ENCODE measurements at regions not wholly inside any gene's neighbourhood (a gene's known extent, or its start where the extent isn't known, plus 50 kb on each side); places are given as distances from the start of the nearest gene placed in this dataset.

DNA sequence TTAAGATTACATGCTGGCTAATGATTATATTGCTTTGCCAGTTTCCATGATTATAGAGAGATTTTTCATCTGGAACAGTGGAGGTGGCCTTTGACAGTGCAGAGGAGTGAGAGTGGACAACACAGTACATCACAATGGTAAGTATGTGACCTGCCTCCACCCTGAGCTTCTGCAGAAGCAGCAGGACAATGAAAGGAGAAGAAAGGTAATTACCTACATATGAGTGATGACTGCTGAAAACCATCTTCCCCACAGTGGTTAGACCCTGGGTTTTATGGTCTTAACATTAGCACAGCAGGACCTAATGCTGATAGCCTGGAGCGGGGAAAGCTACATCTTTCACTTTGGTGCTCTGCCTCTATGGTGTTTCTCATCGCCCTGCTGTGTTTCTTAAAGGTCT lies 454.7 kb upstream of the DDI1 start:
- TF ChIP-seq, protein P1, sequence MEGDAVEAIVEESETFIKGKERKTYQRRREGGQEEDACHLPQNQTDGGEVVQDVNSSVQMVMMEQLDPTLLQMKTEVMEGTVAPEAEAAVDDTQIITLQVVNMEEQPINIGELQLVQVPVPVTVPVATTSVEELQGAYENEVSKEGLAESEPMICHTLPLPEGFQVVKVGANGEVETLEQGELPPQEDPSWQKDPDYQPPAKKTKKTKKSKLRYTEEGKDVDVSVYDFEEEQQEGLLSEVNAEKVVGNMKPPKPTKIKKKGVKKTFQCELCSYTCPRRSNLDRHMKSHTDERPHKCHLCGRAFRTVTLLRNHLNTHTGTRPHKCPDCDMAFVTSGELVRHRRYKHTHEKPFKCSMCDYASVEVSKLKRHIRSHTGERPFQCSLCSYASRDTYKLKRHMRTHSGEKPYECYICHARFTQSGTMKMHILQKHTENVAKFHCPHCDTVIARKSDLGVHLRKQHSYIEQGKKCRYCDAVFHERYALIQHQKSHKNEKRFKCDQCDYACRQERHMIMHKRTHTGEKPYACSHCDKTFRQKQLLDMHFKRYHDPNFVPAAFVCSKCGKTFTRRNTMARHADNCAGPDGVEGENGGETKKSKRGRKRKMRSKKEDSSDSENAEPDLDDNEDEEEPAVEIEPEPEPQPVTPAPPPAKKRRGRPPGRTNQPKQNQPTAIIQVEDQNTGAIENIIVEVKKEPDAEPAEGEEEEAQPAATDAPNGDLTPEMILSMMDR (IDR thresholded peaks at IDR 0.05; ENCODE audit: poor library complexity, severe bottlenecking) = no peak
- TF ChIP-seq POLR2AphosphoS5 (IDR thresholded peaks at IDR 0.05) (no peak), MXI1 (conservative IDR thresholded peaks at IDR 0.05; ENCODE audit: poor library complexity, severe bottlenecking) (no peak), RAD21 (conservative IDR thresholded peaks at IDR 0.05) (no peak), EZH2 (IDR thresholded peaks at IDR 0.05; ENCODE audit: borderline replicate concordance, insufficient read depth, low read length, poor library complexity, severe bottlenecking) (no peak), TAF1 (IDR thresholded peaks at IDR 0.05; ENCODE audit: low read depth) (no peak), EP300 (conservative IDR thresholded peaks at IDR 0.05; ENCODE audit: poor library complexity, severe bottlenecking) (no peak)
- TF ChIP-seq, protein P2, sequence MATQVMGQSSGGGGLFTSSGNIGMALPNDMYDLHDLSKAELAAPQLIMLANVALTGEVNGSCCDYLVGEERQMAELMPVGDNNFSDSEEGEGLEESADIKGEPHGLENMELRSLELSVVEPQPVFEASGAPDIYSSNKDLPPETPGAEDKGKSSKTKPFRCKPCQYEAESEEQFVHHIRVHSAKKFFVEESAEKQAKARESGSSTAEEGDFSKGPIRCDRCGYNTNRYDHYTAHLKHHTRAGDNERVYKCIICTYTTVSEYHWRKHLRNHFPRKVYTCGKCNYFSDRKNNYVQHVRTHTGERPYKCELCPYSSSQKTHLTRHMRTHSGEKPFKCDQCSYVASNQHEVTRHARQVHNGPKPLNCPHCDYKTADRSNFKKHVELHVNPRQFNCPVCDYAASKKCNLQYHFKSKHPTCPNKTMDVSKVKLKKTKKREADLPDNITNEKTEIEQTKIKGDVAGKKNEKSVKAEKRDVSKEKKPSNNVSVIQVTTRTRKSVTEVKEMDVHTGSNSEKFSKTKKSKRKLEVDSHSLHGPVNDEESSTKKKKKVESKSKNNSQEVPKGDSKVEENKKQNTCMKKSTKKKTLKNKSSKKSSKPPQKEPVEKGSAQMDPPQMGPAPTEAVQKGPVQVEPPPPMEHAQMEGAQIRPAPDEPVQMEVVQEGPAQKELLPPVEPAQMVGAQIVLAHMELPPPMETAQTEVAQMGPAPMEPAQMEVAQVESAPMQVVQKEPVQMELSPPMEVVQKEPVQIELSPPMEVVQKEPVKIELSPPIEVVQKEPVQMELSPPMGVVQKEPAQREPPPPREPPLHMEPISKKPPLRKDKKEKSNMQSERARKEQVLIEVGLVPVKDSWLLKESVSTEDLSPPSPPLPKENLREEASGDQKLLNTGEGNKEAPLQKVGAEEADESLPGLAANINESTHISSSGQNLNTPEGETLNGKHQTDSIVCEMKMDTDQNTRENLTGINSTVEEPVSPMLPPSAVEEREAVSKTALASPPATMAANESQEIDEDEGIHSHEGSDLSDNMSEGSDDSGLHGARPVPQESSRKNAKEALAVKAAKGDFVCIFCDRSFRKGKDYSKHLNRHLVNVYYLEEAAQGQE (IDR thresholded peaks at IDR 0.05; ENCODE audit: borderline replicate concordance) = no peak
